ENCODE measurements at regions not wholly inside any gene's neighbourhood (a gene's known extent, or its start where the extent isn't known, plus 50 kb on each side); places are given as distances from the start of the nearest gene placed in this dataset.

DNA sequence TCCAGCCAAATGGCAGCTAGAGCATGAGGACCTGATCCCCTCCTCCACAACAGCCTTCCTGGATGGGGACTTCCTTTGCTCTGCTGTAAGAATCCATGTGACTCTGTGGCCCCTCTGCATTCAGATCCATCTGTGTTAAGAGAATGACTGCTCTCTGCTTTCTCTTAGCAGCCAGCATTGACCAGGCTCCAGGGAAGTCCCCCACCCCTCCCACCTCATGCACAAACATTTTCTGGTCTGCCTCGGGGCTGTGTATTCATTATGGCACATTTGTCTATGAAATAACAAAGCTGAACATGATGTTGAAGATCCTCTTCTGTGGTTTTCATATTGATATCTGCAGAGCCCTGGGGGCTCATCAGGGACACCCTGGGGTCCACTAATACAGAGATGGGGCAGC lies 201.7 kb downstream of the NUAK1 start:
- DNase-seq = no peak

DNA sequence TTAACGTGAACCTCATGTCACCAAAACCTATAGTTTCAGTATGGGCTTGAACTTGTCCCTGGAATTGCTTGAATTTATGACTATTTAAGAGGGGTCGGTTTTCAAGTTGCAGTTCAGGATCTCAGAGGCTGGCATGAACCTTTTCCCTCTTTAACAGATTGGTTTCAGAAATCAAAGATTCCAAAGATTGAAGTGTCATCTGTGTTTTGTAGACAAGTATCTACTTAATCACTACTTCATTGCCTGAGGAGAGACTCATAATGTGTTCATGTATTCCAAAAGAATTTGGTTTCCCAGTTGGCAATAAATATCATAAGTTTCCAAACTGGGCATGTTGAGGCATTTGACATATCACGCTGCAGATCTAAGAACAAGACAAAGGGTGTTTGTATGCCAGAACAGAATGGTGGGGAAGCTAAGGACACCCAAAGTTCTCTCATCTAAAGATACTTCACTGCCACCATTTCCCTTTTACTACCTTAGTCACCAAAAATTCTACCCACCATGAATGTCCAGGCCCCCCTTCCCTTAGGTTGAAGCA lies 199.5 kb downstream of the NUAK1 start:
- no peak for DNase-seq

DNA sequence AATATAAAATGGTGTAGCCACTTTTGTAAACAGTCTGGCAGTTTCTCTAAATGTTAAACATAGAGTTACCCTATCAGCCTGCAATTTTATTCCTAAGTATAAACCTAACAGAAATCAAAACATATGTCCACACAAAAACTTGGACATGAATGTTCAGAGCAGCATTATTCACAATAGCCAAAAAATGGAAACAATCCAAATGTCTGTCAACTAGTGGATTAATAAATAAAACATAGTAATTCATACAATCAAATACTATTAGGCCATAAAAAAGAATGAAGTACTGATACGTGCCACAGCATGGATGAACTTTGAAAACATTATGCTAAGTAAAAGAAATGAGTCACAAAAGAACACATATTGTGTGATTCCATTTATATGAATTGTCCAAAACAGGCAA lies 196.5 kb downstream of the NUAK1 start:
- no peak for DNase-seq

DNA sequence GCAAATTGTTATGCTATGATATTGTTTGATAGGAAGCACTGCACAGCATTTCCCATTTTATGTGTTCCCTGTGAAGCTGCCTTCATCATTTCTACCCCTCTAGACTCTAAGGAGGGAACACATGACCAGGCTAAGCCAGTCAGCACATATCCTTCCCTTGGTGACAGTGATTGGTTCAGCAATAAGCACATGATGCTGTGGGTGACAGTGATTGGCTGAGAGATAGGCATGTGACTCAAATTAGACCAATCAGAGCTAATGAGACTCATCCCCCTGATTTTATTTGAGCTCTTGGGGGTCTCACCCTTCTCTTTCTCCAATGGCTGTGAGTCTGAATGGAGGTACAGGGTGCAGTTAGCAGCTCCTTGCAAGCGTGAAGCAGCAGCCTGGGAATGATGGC lies 195.2 kb downstream of the NUAK1 start:
- no peak for DNase-seq

DNA sequence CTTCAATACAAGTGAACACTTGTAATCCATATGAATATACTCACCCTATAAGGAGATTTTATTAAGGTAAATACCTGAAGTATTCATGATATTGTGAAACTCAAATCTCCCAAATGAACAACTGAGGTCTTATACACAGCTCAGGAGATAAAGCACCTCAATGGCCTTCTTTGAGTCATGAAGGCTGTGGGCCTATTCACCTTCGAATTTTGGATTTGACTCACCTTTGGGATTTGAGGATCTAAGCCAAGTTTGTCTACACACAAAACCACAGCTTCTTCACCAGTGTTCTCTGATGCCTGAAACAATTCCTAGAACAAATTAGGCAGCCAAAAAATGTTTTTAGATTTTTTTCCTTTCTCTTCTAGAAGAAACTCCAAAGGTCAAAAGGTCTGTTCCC lies 194.1 kb downstream of the NUAK1 start:
- DNase-seq = no peak

DNA sequence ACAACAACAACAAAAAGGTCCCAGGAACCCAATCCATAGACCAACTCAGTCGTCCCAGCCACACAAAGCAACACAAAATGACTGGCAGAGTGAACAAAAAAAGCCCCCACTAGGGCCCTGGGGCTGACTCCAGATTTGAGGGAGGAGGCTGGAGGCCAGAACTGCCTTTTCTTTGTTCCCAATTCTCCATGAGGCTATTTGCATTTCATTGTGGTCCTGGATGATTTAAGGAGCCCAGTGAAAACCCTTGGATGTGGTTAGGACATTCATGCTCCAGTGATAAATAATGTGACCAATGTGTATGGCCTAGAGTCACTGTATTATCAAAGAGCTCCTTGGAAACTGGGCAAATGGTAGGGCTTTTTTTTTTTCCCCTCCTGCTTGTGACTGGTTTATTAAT lies 192.9 kb downstream of the NUAK1 start:
- DNase-seq = no peak

DNA sequence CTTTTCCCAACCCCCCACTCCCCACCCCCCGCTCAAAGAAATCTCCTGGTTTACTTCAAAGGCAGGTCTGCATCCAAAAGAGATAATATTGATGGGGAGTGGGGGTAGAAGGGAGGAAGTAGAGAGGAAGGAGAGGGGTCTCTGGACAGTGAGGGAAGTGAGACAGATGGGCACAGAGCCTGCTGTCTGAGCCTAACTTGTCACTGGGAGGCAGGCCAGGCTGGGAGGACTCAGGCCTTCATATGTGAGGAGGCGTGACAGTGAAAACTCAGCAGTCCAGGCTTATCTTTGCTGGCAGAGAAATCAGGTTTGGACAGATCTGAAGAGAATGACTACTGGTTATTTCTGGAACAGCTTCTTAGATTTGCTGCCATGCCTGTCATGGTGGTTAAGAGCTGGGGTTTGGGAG lies 192.3 kb downstream of the NUAK1 start:
- no peak for DNase-seq

DNA sequence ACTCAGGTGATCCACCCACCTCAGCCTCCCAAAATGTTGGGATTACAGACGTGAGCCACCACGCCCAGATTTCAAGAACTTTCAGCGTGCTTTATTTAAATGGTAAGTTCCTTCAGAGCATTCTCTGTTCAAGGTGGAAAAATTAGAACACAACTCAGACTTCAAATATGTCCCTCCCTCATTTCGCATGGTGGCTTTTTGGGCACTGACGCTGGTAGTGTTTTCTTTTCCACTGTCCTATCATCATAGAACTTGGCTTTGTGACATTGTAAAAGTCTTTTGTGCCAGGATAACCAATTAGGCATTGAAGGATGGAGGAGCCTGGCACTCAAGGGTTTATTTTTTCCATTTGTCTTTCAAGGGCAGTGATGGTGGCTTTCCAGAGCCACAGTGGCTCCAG lies 190.8 kb downstream of the NUAK1 start:
- DNase-seq = no peak

DNA sequence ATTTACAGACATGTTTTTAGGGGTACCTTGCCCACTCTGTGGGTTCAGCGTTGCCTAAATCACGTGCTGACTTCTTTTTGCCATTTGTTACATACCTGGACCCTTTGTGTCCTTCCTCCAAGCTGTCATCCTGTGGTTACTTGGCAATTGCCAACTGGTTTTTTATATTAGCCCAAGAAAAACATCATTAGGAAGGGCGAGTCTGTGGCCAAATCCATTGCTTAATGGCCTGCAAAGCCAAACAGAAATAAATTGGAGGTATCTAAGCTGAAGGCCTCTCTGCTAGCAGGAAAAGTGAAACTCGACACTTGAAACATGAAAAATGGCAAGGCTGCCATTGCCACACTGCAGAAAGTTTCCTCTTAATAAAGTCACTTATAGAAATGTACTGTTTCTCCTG lies 190.4 kb downstream of the NUAK1 start:
- DNase-seq = no peak

DNA sequence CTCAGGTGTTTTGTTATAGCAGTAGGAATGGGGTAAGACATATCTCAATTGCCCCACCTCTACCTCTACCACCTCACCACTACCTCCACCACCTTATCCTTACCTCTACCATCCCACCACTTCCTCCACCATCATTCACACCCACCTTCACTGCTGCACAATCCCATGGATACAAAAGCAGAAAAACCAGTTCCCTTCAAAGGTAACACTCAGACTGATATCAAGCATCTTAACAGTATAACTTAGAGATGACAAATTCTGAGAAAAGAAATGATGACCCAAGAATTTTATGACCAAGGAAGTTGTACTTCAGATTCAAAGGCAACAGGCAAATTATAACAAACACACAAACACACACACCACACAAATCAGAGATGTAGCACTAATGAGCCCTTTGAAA lies 189.4 kb downstream of the NUAK1 start:
- no peak for DNase-seq

DNA sequence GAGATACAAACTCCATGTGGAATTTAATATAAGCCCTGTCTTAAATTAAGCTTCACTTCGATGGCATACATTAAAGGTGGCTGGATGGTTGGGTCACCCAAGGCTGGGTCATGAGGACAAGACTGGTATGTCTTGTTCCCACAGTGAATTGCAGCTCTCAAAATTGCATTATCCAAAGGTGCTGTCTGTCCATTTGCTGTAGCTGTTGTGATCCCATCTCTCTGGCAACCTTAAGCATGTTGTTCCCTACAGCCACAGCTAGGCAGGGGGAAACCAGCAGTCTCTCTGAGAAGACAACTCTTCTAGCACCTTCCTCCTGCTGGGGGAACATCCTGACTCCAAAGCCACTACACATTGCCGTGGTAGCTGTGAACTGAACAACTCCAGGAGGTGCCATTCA lies 187.0 kb downstream of the NUAK1 start:
- DNase-seq = no peak

DNA sequence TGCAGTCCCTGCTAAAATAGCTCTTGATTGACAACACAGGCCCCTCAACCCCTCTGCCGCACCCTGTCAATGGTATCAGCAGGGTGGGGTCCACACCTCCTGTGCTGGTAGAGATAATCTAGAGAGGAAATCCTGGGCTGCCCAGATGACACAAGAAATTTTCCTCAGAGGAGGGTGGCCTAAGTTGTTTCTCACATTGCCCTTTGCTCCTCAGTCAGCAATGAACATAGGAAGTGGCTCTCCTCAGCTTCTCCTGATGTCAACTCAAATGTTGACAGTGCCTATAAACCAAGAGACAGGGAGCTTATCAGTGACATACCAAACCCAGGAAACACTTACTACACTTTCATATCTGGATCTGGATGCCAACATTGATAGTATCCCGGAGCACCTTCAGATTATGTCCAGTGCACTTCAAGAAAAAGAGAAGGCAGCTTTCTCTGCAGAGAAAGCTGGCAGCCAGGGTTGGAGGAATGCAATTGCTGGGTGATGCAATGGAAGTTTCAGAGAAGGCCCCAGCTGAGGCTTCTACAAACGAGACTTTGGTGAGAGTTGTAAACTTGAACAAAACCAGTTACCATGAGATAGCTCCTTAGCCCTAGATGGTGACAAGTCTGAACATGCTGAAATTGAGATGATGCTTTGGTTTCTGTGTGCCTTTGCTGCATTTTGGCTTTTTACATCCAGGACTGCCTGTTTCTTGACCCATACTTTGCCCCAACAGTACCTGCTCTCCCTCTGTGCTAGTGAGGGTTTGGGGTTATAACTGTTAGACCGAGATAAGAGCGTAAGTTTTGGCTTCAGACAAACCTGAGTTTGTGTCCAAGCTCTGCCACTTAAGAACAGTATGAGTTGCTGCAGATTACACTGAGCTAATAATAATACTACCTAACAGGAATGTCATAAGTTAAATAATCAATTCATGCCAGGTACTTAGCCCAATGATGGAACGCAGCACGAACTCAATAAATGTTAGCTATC lies 183.5 kb downstream of the NUAK1 start:
- DNase-seq = no peak

DNA sequence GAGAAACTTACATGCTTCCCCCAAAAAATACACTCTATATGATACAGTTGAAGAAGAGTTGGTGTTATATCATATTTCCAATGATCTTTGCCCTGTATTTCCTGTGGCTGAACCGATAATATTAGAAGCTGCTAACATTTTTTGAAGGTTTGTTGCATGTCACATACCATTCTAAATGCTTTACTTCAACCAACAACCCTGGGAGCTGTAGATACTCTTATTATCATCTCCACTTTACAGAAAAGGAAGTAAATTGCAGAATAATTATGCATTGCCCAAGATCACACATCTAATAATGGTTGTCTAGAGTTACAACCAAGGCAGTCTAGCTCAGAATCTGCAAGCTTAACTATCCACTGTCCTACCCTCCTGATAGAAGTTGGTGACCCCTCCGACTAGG lies 182.8 kb downstream of the NUAK1 start:
- no peak for DNase-seq

DNA sequence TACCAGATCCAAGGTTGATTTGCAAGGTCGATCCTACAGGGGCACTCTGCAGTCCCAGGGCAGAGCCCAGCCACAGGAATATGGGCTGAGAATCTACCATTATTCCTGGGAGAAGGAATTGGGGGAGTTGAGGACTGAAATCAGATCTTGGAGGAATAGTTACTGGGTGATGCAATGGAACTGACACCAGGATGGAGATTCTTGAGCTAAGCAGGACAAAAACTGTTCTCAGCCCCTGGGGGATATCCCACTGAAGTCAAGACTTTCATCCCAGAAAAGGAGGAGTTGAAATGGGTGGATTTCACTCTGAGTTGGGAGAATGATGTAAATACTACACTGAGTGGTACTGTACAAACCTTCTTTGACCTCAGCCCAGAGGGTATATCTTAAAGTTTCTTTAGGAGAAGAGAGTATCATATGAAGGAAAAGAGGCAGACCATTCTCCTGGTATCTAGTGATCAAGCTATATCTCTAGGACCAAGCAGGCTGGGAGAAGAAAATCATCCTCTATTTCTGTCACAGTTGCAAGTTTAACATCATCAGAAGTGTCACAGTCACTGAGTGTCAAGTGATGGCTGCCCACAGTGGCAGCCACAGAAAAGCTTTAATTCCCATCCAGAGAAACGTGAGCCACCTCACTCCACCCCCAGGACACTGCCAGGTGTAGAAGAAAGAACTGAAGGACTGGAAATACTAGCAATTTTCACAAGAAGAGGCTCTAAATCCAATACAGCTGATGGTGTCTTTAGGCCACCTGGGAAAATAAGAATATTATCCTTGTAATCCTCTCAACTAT lies 181.9 kb downstream of the NUAK1 start:
- DNase-seq = no peak

DNA sequence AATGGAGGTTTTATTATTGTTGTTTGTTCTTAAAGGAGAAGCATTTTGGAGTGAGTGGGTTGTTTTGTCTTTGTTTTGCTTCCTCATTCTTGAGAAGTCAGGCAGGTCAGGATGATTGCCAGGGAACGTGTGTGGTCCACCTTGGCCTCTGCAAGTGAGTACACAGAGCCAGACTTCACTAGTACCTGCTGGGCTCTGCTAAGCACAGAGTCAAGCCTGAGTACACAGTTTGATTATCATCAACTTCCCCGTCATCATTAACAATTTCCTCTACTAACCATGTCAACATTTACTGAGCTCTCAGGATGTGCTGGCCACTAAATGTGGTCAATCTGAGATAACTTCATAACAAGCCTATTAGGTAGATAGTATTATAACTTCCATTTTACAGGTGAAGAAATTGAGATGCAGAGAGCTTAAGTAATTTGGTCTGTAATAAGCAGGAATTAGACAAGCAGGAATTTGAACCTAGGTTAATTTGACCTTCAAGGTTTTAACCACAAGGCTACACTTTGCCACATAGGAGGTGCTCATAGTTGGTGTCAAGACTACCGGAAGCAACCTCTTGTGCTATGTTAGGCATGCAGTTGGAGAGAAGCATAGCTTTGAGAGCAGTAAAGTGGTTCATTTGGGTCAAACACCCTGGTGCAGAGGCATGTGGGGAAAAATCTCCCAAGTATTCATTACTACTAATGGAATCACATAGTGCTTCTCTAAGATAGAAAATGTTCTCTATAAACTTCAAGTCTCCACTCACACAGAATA lies 178.3 kb downstream of the NUAK1 start:
- no peak for DNase-seq

DNA sequence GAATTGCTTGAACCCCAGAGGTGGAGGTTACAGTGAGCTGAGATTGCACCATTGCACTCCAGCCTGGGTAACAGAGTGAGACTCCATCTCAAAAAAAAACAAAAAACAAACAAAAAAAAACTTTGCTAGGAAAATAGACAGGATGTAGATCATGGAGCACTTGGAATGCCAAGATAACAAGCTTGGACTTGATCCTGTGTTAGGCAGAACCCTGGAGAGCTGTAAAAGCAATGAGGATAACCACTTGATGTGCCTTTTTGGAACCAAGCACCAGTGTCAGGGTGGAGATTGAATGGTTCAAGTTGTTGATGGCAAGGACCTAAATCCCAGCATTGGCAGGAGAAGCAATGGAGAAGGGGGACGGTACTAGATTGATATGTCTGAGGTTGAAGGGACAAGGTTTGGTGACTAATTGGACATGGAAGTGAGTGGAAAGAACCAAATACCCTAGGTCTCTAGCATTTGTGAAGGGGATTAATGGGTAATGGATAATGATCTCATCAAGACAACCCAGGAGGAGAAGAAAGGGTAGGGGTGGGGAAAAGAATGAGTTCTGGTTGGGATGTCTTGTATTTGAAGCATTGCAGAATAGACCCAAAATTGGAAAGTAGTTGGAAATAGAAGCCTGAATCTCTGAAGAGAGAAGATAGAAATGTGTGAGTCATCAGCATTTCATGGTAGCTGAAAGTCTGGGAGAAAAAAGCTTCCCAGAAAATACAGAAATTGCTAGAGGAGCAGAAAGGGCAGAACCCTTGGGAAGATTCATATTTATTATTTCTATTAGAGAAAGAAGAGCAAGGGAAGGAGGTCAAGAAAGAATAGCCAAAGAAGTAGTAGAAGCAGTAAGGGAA lies 176.7 kb downstream of the NUAK1 start:
- no peak for DNase-seq

DNA sequence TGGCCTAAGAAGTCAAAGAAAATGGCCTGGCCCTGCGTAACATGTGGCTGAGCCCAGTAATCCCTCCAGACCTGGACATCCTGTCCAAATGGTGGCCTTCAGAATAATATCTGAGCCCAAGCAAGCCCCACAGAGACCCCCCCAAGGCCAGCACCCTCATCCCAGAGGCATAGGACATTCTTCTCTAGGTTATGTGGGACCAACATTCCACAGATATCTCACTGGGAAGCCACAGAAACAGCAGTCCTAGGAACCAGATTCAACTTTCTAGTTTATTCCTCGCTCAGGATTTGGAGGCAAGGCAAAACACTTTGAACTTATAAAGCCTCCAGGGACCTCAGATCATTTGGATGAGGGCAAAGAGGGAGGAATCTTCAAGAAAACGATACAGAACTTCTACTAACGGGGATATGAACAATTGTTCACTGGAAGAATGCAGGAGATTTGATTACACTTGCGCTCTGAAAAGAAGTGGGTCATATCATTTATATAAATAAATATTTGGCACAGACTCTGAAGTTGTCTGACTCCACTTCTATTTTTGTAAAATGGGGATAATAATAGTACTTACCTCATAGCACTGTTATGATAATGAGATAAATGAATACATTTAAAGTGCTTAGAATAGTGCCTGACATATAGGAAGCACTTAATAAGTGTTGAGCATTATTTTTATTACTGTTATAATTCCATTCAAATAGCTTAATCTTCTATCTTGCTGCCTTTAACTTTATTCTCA lies 171.5 kb downstream of the NUAK1 start:
- no peak for DNase-seq

DNA sequence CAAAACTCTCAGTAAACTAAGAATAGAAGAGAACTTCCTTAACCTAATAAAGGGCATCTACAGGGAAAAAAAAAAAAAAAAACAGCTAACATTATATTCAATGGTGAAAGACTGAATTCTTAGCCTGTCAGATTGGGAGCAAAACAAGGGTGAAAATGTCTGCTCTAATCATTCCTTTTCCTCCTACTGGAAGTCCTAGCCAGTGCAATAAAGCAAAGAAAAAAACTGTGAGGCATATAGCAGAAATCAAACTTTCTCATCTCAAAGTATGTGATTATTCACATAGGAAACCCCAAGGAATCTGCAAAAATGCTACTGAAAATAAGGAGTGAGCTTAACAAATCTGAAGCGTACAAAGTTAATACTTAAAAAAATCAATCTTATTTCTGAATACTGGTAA lies 170.7 kb downstream of the NUAK1 start:
- DNase-seq = no peak

DNA sequence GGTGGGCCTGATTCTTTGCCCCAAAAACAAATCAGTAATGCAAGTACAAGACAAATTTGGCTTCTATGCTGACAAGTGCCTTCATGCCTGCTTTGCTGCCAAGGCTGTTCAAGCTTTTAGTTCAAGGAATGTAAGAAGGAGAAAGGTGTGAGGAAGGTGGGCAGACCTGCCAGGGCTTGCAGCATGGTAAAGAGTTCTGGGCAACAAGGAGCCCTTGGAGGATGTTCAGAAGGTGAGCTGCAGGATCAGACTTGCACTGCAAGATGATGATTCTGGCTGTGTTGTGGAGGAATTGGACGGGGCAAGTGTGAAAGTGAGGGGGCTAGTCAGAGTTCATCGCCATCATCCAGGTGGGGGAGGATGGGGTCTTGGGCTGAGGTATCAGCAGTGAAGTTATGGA lies 167.9 kb downstream of the NUAK1 start:
- no peak for DNase-seq

DNA sequence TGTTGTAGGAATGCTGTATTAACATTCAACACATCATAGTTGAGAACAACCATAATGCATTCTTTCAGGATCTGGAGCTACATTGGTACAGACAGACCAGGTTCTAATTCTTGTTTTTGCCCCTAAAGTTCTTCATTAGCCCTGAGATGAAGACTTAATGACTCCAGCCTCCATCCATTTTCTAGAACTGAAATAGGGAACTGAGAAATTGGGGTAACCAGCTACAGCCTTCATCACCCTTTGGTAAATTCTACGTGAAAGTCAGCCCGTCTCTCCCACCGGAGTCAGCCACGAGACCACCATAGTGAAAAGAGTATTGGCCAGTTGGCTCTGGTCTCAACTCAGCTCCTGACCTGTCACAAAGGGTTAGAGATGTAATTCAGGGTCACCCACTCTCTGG lies 164.0 kb downstream of the NUAK1 start:
- no peak for DNase-seq

DNA sequence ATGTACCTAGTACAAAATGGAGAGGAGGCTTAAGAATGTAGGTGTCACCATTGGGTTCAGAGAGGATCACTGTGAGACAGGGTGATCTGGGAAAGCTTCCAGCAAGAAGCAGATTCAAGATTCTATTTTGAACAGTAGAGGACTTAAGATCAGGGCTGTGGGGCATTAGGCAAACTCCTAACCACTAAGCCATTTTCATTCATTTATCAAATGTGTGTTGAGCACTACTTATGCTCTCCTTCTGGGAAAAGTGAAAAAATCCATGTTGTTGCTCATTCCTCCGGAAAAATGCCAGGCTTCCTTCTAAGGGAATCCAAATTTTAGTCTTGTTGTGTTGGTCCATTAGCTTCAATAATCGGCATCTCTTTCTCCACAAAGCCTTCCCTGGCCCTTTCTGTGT lies 163.4 kb downstream of the NUAK1 start:
- no peak for DNase-seq
